ENCODE measurements at regions not wholly inside any gene's neighbourhood (a gene's known extent, or its start where the extent isn't known, plus 50 kb on each side); places are given as distances from the start of the nearest gene placed in this dataset.
A peak's percentile ranks its signal among the peaks of the same experiment; 100 is the strongest.
"Not testable (repeated sequence)": the region's sequence is repeated elsewhere in the genome, so short reads cannot be mapped to it uniquely, and the experiment has no call there.

- no peak overlapping the region for H3K27ac ChIP-seq
- H3K9me3 ChIP-seq = no peaks in the 10 kb centered on the region
- 35 to 36% methylated on average over 1 of the region's 1 CpG for WGBS, 2 donors
- no peaks in the 10 kb centered on the region for H3K27me3 ChIP-seq
- DNase-seq = no peak
- no peak for TF ChIP-seq POLR2A (IDR thresholded peaks at IDR 0.05)
- no peak for TF ChIP-seq EP300 (IDR thresholded peaks at IDR 0.05)
- TF ChIP-seq POLR2AphosphoS5 (IDR thresholded peaks at IDR 0.05) = no peak
- no peak for TF ChIP-seq CTCF (IDR thresholded peaks at IDR 0.05)
- H3K4me3 ChIP-seq = no peak overlapping the region
- no peaks in the 10 kb centered on the region for H3K36me3 ChIP-seq
- H3K4me1 ChIP-seq = no peaks in the 10 kb centered on the region
- no peak for ATAC-seq (ENCODE audit: low FRiP score in 2 of 2)
Observed at GRCh38 chr11:81253244-81253643, 1480.4 kb downstream of the FAM181B start.

- Histone ChIP-seq H3K27me3 (no peaks in the 10 kb centered on the region), H3K4me3 (no peak overlapping the region), H3K27ac (no peak overlapping the region), H3K36me3 (no peaks in the 10 kb centered on the region), H3K9me3 (no peaks in the 10 kb centered on the region), H3K4me1 (no peaks in the 10 kb centered on the region)
- 58 to 73% methylated on average over 3 of the region's 3 CpGs for WGBS, 2 donors
- ATAC-seq (ENCODE audit: low FRiP score in 2 of 2) (no peak), DNase-seq (no peak)
- TF ChIP-seq CTCF (IDR thresholded peaks at IDR 0.05) (no peak), EP300 (IDR thresholded peaks at IDR 0.05) (no peak), POLR2A (IDR thresholded peaks at IDR 0.05) (no peak), POLR2AphosphoS5 (IDR thresholded peaks at IDR 0.05) (no peak)
Observed at GRCh38 chr11:81246941-81247340, 1486.7 kb downstream of the FAM181B start.

- Histone ChIP-seq H3K4me1 (no peaks in the 10 kb centered on the region), H3K4me3 (no peak overlapping the region), H3K27me3 (no peaks in the 10 kb centered on the region), H3K27ac (no peak overlapping the region), H3K36me3 (no peaks in the 10 kb centered on the region), H3K9me3 (no peaks in the 10 kb centered on the region)
- no peak for TF ChIP-seq POLR2AphosphoS5 (IDR thresholded peaks at IDR 0.05)
- WGBS, 2 donors = 80% methylated on average over 3 of the region's 3 CpGs
- no peak for DNase-seq
- no peak for ATAC-seq (ENCODE audit: low FRiP score in 2 of 2)
Observed at GRCh38 chr11:81245791-81246190, 1487.9 kb downstream of the FAM181B start.

GRCh38 chr11:81241672-81242275, 1491.9 kb downstream of the FAM181B start:
- no peak overlapping the region for H3K4me3 ChIP-seq
- ATAC-seq (ENCODE audit: low FRiP score in 2 of 2) (no peak), DNase-seq (no peak)
- H3K4me1 ChIP-seq = no peaks in the 10 kb centered on the region
- WGBS, 2 donors = 55 to 60% methylated on average over 5 of the region's 5 CpGs
- TF ChIP-seq CTCF (IDR thresholded peaks at IDR 0.05) (no peak), POLR2AphosphoS5 (IDR thresholded peaks at IDR 0.05) (no peak), POLR2A (IDR thresholded peaks at IDR 0.05) (no peak), EP300 (IDR thresholded peaks at IDR 0.05) (no peak)
- H3K9me3 ChIP-seq = no peaks in the 10 kb centered on the region
- H3K27ac ChIP-seq = no peak overlapping the region
- no peaks in the 10 kb centered on the region for H3K27me3 ChIP-seq
- no peaks in the 10 kb centered on the region for H3K36me3 ChIP-seq

GRCh38 chr11:81237139-81237538, 1496.5 kb downstream of the FAM181B start:
- ATAC-seq (ENCODE audit: low FRiP score in 2 of 2) (no peak), DNase-seq (no peak)
- WGBS, 2 donors = 66 to 73% methylated on average over 1 of the region's 1 CpG
- Histone ChIP-seq H3K27ac (no peak overlapping the region), H3K9me3 (no peaks in the 10 kb centered on the region), H3K4me1 (no peaks in the 10 kb centered on the region), H3K27me3 (no peaks in the 10 kb centered on the region), H3K36me3 (no peaks in the 10 kb centered on the region), H3K4me3 (no peak overlapping the region)
- TF ChIP-seq EP300 (IDR thresholded peaks at IDR 0.05) = no peak
- peak in 3 of 6 experiments; percentile 16 to 36 (median 34) for TF ChIP-seq CTCF (IDR thresholded peaks at IDR 0.05)

GRCh38 chr11:81227409-81227808, 1506.3 kb downstream of the FAM181B start:
- not testable (repeated sequence) for H3K36me3 ChIP-seq; ATAC-seq (ENCODE audit: low FRiP score in 2 of 2); H3K27ac ChIP-seq; H3K9me3 ChIP-seq; H3K4me1 ChIP-seq; H3K4me3 ChIP-seq; H3K27me3 ChIP-seq
- peak in 1 of 2 donors; percentile 9 for DNase-seq
- WGBS, 2 donors = 91 to 92% methylated on average over 13 of the region's 13 CpGs
